ENCODE measurements at regions not wholly inside any gene's neighbourhood (a gene's known extent, or its start where the extent isn't known, plus 50 kb on each side); places are given as distances from the start of the nearest gene placed in this dataset.

- TF ChIP-seq, protein P1, sequence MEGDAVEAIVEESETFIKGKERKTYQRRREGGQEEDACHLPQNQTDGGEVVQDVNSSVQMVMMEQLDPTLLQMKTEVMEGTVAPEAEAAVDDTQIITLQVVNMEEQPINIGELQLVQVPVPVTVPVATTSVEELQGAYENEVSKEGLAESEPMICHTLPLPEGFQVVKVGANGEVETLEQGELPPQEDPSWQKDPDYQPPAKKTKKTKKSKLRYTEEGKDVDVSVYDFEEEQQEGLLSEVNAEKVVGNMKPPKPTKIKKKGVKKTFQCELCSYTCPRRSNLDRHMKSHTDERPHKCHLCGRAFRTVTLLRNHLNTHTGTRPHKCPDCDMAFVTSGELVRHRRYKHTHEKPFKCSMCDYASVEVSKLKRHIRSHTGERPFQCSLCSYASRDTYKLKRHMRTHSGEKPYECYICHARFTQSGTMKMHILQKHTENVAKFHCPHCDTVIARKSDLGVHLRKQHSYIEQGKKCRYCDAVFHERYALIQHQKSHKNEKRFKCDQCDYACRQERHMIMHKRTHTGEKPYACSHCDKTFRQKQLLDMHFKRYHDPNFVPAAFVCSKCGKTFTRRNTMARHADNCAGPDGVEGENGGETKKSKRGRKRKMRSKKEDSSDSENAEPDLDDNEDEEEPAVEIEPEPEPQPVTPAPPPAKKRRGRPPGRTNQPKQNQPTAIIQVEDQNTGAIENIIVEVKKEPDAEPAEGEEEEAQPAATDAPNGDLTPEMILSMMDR (IDR thresholded peaks at IDR 0.05; ENCODE audit: low read depth, low read length, missing control alignments) = no peak
- DNase-seq (ENCODE audit: extremely low read depth, low read depth) = no peak
- H3K4me3 ChIP-seq (replicated peaks; ENCODE audit: low read depth, low read length) = no peak overlapping the region
These were observed 71.9 kb downstream of the TNP1 start for GRCh38 chr2:216787851-216788540.

- DNase-seq (ENCODE audit: extremely low read depth, low read depth) = no peak
- no peak overlapping the region for H3K4me3 ChIP-seq (replicated peaks; ENCODE audit: low read depth, low read length)
- TF ChIP-seq, protein P1 (IDR thresholded peaks at IDR 0.05; ENCODE audit: low read depth, low read length, missing control alignments) = no peak
These were observed 73.2 kb downstream of the TNP1 start for GRCh38 chr2:216786676-216787075.

DNA sequence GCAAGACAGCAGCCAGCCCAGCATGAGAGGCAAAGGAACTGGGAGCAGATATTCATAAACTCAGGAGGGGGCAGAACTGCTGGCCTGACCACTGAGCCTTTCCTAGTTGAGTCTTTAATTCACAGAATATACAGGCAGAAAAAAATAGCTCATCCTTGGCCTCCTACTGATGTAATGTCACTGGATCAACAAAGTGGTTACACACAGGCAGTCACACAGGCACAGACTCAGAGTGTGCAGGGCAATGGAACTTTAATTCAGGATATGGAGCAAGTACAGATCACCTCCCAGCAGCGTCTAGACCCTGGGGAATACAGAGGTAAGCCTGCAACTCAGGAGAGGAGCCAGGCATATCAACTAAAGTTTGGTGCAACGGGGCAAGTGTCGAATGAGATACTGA, 75.4 kb downstream of the TNP1 start:
- H3K4me3 ChIP-seq (replicated peaks; ENCODE audit: low read depth, low read length) = no peak overlapping the region
- TF ChIP-seq, protein P1 (IDR thresholded peaks at IDR 0.05; ENCODE audit: low read depth, low read length, missing control alignments) = no peak
- no peak for DNase-seq (ENCODE audit: extremely low read depth, low read depth)

DNA sequence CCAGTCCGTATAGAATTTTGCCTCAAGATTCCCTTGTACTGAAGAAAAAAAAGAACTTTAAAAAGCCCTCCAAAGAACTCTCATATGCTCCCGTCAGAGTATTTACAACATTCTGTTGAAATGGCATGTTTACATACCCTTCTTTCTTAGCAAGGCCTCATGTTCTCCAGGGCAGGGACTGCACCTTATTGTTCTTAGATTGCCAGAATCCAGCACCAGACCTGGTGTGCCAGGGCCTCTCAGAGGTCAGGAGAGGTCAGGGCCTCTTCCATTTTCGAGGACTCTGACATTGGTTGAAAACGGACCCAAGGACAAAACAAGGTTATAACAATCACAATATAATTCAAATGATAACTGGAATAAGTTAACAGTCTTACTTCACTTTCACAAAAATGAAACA, 78.2 kb downstream of the TNP1 start:
- H3K4me3 ChIP-seq (replicated peaks; ENCODE audit: low read depth, low read length) = no peak overlapping the region
- TF ChIP-seq, protein P1 (IDR thresholded peaks at IDR 0.05; ENCODE audit: low read depth, low read length, missing control alignments) = no peak
- no peak for DNase-seq (ENCODE audit: extremely low read depth, low read depth)

DNA sequence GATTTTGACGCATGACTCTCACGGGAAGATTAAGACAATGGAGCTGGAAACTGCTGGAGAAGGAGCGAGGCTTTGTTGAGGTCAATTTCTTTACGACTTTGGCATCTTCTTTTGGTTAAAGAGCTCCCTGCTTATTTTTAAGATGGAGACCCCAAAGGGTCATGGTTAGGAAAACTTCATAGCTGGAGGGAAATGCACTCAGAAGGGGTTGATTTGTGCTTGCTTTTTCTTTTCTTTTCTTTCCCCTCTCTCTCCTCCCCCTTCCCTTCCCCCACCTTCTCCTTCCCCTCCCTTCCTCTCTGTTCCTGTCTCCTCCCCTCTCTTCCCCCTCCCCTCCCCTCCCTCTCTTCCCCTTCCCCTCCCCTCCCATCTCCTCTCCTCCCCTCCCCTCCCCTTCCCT, 79.0 kb downstream of the TNP1 start:
- DNase-seq (ENCODE audit: extremely low read depth, low read depth) = no peak
- H3K4me3 ChIP-seq (replicated peaks; ENCODE audit: low read depth, low read length) = no peak overlapping the region
- TF ChIP-seq, protein P1 (IDR thresholded peaks at IDR 0.05; ENCODE audit: low read depth, low read length, missing control alignments) = no peak

- TF ChIP-seq, protein P1 (IDR thresholded peaks at IDR 0.05; ENCODE audit: low read depth, low read length, missing control alignments) = peak; percentile 90
These were observed 82.1 kb downstream of the TNP1 start for GRCh38 chr2:216777637-216778273.

More at GRCh38 chr2:216777637-216778273, 82.1 kb downstream of the TNP1 start:
- H3K4me3 ChIP-seq (replicated peaks; ENCODE audit: low read depth, low read length) = no peak overlapping the region
- DNase-seq (ENCODE audit: extremely low read depth, low read depth) = peak; percentile 61

All from HFF-Myc (cell line).